Sigmoid colon (tissue), 6 donors: ENCODE measurements at regions not wholly inside any gene's neighbourhood (a gene's known extent, or its start where the extent isn't known, plus 50 kb on each side); places are given as distances from the start of the nearest gene placed in this dataset.
"Not testable (repeated sequence)": the region's sequence is repeated elsewhere in the genome, so short reads cannot be mapped to it uniquely, and the experiment has no call there.

Experiments used
- DNase-seq: peaks from one replicate; pipeline ENCODE4 v3.0.0-alpha.2; 2019
- H3K27ac ChIP-seq, 4 donors: fragments of 200-600 bp; sonication (generic); one replicate each; pipeline ENCODE4 v1.5.1; 2016 to 2019; ENCODE audit warnings: mild to moderate bottlenecking in 1 of 4
- H3K27me3 ChIP-seq, 3 donors: fragments of 200-600 bp; sonication (generic); one replicate each; pipeline ENCODE4 v1.5.1; 2019; ENCODE audit warnings: mild to moderate bottlenecking in 1 of 3
- H3K36me3 ChIP-seq, 4 donors: fragments of 200-600 bp; sonication (generic); one replicate each; pipeline ENCODE4 v1.5.1; 2016 to 2019
- H3K4me1 ChIP-seq, 4 donors: fragments of 200-600 bp; sonication (generic); one replicate each; pipeline ENCODE4 v1.5.1; 2017 to 2019
- H3K4me3 ChIP-seq, 4 donors: fragments of 200-600 bp; sonication (generic); one replicate each; pipeline ENCODE4 v1.5.1; 2017 to 2019; ENCODE audit warnings: mild to moderate bottlenecking in 2 of 4, moderate library complexity in 1 of 4
- H3K9me3 ChIP-seq, 4 donors: fragments of 200-600 bp in 3 of 4; sonication (generic) in 3 of 4; one replicate each; pipeline versions ENCODE4 v1.5.1 to v1.6.1; 2013 to 2019
- CTCF ChIP-seq, 4 experiments: fragments of 450-650 bp in 3 of 4; fragments of 200-600 bp in 1 of 4; IDR thresholded peaks; one replicate each; pipeline ENCODE4 v1.5.1; 2016 to 2019; ENCODE audit warnings: antibody characterized with exemption in 4 of 4, mild to moderate bottlenecking in 3 of 4, moderate library complexity in 2 of 4
- EP300 ChIP-seq, 4 donors: sonication (generic); formaldehyde crosslinking; IDR thresholded peaks; one replicate each; pipeline ENCODE4 v1.6.1; 2017; ENCODE audit warnings: antibody characterized with exemption in 4 of 4
- POLR2A ChIP-seq, 2 donors: fragments of 450-650 bp; IDR thresholded peaks; one replicate each; pipeline ENCODE4 v1.6.1; 2016; ENCODE audit warnings: antibody characterized with exemption in 2 of 2, mild to moderate bottlenecking in 2 of 2, moderate library complexity in 2 of 2
- POLR2AphosphoS5 ChIP-seq, 4 donors: sonication (generic); formaldehyde crosslinking; IDR thresholded peaks; one replicate each; pipeline ENCODE4 v1.6.1; 2017; ENCODE audit warnings: antibody characterized with exemption in 4 of 4
- WGBS, 2 donors: extraction: QIAGEN DNeasy Blood & Tissue Kit; methylation state at CpG; one replicate each; pipeline ENCODE4 v1.1.7; 2013; 5-methylcytosine and 5-hydroxymethylcytosine counted together
- intact Hi-C: fragments of 100-400 bp; cut with DNase I; formaldehyde crosslinking; loops from one replicate; pipeline ENCODE4 v1.15.1; 2023
- donor health status: healthy with polysubstance abuse.
- donor health status: healthy.

GRCh38 chr4:42282081-42282901, 115.0 kb upstream of the SHISA3 start:
- Histone ChIP-seq H3K36me3 (no peaks in the 10 kb centered on the region), H3K4me1 (no peaks in the 10 kb centered on the region), H3K27ac (no peak overlapping the region), H3K27me3 (no peaks in the 10 kb centered on the region), H3K9me3 (no peaks in the 10 kb centered on the region), H3K4me3 (no peak overlapping the region)
- intact Hi-C loops, result loop anchor here (1.0 kb wide), 1 partner anchor 238 kb away; no protein-coding TSS in a partner anchor
- DNase-seq, result no peak
- TF ChIP-seq CTCF (IDR thresholded peaks at IDR 0.05), result peak; percentile 12 to 69 (median 48)
- TF ChIP-seq POLR2AphosphoS5 (IDR thresholded peaks at IDR 0.05), result no peak
- WGBS, 2 donors, result 32% methylated on average over 12 of the region's 12 CpGs

GRCh38 chr4:42284030-42284429, 113.3 kb upstream of the SHISA3 start:
- DNase-seq, result no peak
- intact Hi-C loops, result no loop called here

GRCh38 chr4:42288876-42289275, 108.4 kb upstream of the SHISA3 start:
- WGBS, 2 donors, result 85% methylated on average over 5 of the region's 5 CpGs
- H3K36me3 ChIP-seq, DNase-seq, H3K27me3 ChIP-seq, H3K27ac ChIP-seq, H3K4me1 ChIP-seq, H3K9me3 ChIP-seq, intact Hi-C loops, H3K4me3 ChIP-seq: not testable (repeated sequence)

More at GRCh38 chr4:42284030-42284429, 113.3 kb upstream of the SHISA3 start:
- TF ChIP-seq POLR2AphosphoS5 (IDR thresholded peaks at IDR 0.05), result no peak
- no peak for TF ChIP-seq EP300 (IDR thresholded peaks at IDR 0.05)
- no peak for TF ChIP-seq POLR2A (IDR thresholded peaks at IDR 0.05)
- TF ChIP-seq CTCF (IDR thresholded peaks at IDR 0.05), result no peak
- WGBS, 2 donors, result 58 to 69% methylated on average over 5 of the region's 5 CpGs
- no peaks in the 10 kb centered on the region for H3K36me3 ChIP-seq
- no peak overlapping the region for H3K4me3 ChIP-seq
- H3K27ac ChIP-seq, result no peak overlapping the region
- no peaks in the 10 kb centered on the region for H3K9me3 ChIP-seq
- no peaks in the 10 kb centered on the region for H3K27me3 ChIP-seq
- no peaks in the 10 kb centered on the region for H3K4me1 ChIP-seq

GRCh38 chr4:42292192-42292591, 105.1 kb upstream of the SHISA3 start:
- H3K27ac ChIP-seq, H3K36me3 ChIP-seq, H3K9me3 ChIP-seq, H3K4me3 ChIP-seq, intact Hi-C loops, DNase-seq, H3K27me3 ChIP-seq, H3K4me1 ChIP-seq: not testable (repeated sequence)
- 91 to 92% methylated on average over 9 of the region's 9 CpGs for WGBS, 2 donors

- DNase-seq, result no peak
- intact Hi-C loops, result no loop called here
- TF ChIP-seq POLR2A (IDR thresholded peaks at IDR 0.05), result no peak
- TF ChIP-seq EP300 (IDR thresholded peaks at IDR 0.05), result no peak
- TF ChIP-seq CTCF (IDR thresholded peaks at IDR 0.05), result no peak
- Histone ChIP-seq H3K27ac (no peak overlapping the region), H3K4me3 (no peak overlapping the region), H3K4me1 (no peaks in the 10 kb centered on the region), H3K36me3 (no peaks in the 10 kb centered on the region), H3K9me3 (no peaks in the 10 kb centered on the region), H3K27me3 (no peaks in the 10 kb centered on the region)
- WGBS, 2 donors, result 42 to 71% methylated on average over 2 of the region's 2 CpGs
Measured at GRCh38 chr4:42293967-42294813, 103.1 kb upstream of the SHISA3 start.
